HG02610 (cell line): ENCODE measurements at regions not wholly inside any gene's neighbourhood (a gene's known extent, or its start where the extent isn't known, plus 50 kb on each side); places are given as distances from the start of the nearest gene placed in this dataset.

Experiments
- ATAC-seq: cut with Tn5 transposase; IDR thresholded peaks from one replicate; pipeline ENCODE4 v1.9.1; 2021; ENCODE audit warnings: mild to moderate bottlenecking, moderate library complexity; ENCODE audit not compliant: unreplicated experiment

- ATAC-seq = no peak
Measured at GRCh38 chr12:27907766-27908165, 64.8 kb downstream of the PTHLH start.

GRCh38 chr12:27906658-27907473 lies 65.7 kb downstream of the PTHLH start:
- ATAC-seq = no peak

GRCh38 chr12:27906127-27906500 lies 66.4 kb downstream of the PTHLH start:
- no peak for ATAC-seq

GRCh38 chr12:27905285-27906126 lies 67.0 kb downstream of the PTHLH start:
- ATAC-seq = no peak

- ATAC-seq = no peak
Measured at GRCh38 chr12:27902651-27903050, 69.9 kb downstream of the PTHLH start.

- ATAC-seq = no peak
Measured at GRCh38 chr12:27901959-27902358, 70.6 kb downstream of the PTHLH start.

GRCh38 chr12:27900920-27901879 lies 71.3 kb downstream of the PTHLH start:
- ATAC-seq = peak; percentile 89

- ATAC-seq = no peak
Measured at GRCh38 chr12:27899151-27899661, 73.3 kb downstream of the PTHLH start.

- no peak for ATAC-seq
Measured at GRCh38 chr12:27898022-27898421, 74.5 kb downstream of the PTHLH start.

- no peak for ATAC-seq
Measured at GRCh38 chr12:27896419-27896990, 76.0 kb downstream of the PTHLH start.

GRCh38 chr12:27894309-27894708 lies 78.2 kb downstream of the PTHLH start:
- no peak for ATAC-seq

GRCh38 chr12:27879708-27880107 lies 92.8 kb downstream of the PTHLH start:
- no peak for ATAC-seq

GRCh38 chr12:27875677-27876076 lies 95.6 kb upstream of the MANSC4 start:
- no peak for ATAC-seq

GRCh38 chr12:27873010-27873409 lies 93.0 kb upstream of the MANSC4 start:
- no peak for ATAC-seq

GRCh38 chr12:27871946-27872345 lies 91.9 kb upstream of the MANSC4 start:
- ATAC-seq = no peak

GRCh38 chr12:27870939-27871338 lies 90.9 kb upstream of the MANSC4 start:
- no peak for ATAC-seq

- ATAC-seq = no peak
Measured at GRCh38 chr12:27869567-27869966, 89.5 kb upstream of the MANSC4 start.

- ATAC-seq = no peak
Measured at GRCh38 chr12:27868139-27868538, 88.1 kb upstream of the MANSC4 start.

- no peak for ATAC-seq
Measured at GRCh38 chr12:27866373-27867101, 86.5 kb upstream of the MANSC4 start.

- ATAC-seq = no peak
Measured at GRCh38 chr12:27865421-27865820, 85.4 kb upstream of the MANSC4 start.
